NCI-H1092 treated with DMSO at 0.1 percent for 48 hours (cell line): ENCODE measurements at regions not wholly inside any gene's neighbourhood (a gene's known extent, or its start where the extent isn't known, plus 50 kb on each side); places are given as distances from the start of the nearest gene placed in this dataset.
"Not testable (repeated sequence)": the region's sequence is repeated elsewhere in the genome, so short reads cannot be mapped to it uniquely, and the experiment has no call there.

Experiments used
- DNase-seq: peaks from one replicate; lab custom pipeline; 2025; lab: John Stamatoyannopoulos, UW

DNA sequence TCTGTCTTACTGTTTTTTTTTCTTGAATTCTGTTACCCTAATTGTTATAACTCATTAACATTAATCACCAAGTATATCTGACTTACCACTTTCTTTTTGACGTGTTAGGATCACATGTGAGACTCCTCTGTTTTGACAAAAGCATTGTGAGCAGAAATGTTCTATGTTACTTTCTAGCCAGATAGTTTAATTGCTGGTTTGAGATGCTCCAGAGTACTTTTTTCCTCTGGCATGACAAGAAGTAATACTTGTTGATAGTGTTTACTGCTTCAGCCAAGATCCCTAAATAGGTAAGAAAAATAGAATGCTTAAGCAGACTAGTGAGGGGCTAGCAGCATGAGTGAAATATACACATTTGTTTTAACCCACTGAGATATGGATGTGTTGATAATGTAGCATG lies 303.9 kb upstream of the PABPC4L start:
- no peak for DNase-seq

DNA sequence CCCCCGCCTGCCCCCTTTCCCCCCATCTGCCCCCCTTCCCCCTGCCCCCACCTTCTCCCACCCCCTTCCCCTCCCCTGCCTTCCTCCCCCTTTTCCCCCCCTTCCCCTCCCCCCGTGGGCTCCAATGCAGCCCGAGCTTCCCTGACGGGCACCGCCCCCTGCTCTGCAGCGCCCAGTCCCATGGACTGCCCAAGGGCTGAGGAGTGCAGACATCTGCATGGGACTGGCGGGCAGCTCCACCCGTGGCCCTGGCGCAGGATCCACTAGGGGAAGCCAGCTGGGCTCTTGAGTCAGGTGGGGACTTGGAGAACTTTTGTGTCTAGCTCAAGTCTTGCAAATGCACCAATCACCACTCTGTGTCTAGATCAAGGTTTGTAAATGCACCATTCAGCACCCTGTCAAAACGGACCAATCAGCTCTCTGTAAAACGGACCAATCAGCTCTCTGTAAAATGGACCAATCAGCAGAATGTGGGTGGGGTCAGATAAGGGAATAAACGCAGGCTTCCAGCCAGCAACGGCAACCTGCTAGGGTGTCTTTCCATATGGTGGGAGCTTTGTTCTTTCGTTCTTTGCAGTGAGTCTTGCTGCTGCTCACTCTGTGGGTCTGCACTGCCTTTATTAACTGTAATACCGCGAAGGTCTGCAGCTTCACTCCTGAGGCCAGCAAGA lies 300.5 kb upstream of the PABPC4L start:
- DNase-seq = no peak

DNA sequence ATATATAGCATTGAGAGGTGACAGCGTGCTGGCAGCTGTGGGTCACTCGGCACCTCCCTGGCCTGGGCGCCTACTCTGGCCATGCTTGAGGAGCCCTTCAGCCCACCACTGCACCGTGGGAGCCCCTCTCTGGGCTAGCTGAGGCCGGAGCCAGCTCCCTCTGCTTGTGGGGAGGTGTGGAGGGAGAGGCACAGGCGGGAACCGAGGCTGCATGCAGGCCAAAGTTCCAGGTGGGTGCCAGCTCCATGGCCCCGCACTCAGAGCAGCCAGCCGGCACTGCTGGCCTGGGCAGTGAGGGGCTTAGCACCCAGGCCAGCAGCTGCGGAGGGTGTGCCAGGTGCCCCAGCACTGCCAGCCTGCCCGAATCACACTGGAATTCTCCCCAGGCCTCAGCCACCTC lies 299.9 kb upstream of the PABPC4L start:
- not testable (repeated sequence) for DNase-seq

DNA sequence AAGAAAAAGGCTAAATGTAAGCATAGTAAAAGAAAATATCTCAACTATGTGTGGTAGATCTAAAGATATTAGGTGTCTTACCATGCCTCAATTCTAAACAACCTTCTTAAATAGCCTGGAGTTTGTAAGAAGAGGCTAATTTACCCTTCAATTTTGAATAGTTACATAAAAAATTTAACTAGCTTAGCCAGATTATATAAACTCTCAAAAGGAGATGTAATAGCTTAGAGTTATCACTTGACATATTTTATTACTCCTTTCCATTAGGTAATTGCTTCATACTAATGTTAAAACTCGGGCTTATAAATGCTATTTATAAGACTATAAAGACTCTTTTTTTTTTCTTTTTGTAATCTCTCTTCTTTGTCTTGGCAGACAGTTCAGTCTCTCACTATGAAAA lies 297.5 kb upstream of the PABPC4L start:
- DNase-seq = no peak

DNA sequence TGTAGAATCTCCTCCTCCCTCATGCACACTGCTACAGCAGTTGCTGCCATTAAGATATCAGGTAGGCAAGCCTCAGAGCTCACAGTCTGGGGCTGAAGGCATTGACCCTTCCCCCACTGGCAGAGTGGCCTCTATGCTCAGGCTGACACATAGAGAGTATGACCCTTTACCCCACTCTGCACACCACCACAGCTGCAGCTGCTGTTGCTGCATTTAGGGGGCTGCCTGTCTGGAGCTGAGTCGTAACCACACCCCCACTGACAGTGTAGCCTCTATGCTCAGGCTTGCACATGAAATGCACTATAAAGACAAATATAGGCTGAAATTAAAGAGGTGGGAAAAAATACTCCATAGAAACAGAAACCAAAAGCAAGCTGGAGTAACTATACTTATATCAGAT lies 289.3 kb upstream of the PABPC4L start:
- no peak for DNase-seq

DNA sequence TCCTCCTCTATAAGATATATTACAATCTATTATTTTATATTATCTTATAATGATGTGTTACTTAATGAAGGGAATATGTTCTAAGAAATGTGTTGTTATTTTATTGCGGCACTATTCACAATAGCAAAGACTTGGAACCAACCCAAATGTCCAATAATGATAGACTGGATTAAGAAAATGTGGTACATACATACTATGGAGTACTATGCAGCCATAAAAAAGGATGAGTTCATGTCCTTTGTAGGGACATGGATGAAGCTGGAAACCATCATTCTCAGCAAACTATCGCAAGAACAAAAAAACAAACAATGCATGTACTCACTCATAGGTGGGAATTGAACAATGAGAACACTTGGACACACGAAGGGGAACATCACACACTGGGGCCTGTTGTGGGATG lies 281.9 kb upstream of the PABPC4L start:
- DNase-seq = not testable (repeated sequence)

DNA sequence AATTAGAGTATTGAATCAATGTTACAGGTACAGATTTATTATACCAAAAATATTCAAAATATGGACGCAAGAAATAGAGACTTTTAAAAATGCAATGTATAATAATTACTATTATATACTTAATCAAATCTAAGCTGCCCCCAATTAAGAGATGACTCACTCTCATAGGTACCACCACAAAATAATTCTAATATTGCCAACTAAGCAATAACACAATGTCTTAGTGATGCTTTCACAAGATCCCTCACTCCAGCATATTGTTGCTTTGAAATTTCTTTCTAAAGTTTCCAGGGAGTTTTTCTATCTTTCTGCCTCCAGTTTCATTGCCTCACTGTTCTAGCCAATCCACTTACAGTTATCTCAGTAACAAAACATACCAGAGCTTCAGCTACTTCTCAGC lies 270.0 kb upstream of the PABPC4L start:
- DNase-seq = no peak

DNA sequence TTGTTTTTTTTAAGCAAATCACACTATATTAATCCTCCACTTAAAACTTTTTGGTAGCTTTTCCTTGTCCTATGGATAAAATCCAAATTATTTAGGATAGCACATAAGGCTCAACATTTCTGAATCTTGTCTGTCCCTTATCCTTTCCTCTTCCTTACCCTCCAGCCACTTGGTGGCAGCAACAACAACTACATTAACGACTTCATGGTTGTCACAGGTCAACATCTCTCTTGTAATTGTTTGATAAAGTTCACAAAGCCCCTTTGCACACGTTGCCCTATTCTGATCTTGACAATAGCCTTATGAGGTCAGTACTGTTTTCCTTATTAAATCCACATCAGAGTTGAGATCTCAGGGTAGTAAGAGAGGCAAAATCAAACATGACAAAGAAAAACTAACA lies 269.0 kb upstream of the PABPC4L start:
- peak; percentile 41 for DNase-seq

DNA sequence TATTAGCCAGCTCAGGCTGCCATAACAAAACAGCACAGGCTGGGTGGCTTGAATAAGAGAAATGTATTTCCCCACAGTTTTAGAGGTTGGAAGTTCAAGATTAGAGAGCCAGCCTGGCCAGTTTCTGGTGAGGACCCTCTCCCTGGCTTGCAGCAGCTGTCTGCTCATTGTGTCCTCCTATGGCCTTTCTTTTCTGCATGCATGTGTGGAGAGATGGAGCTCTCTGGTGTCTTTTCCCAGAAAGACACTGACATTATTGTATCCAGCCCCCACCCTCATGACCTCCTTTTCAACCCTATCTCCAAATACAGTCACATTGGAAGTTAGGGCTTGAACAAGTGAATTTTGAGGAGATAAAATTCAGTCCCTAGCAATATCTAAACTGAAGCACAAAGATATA lies 263.8 kb upstream of the PABPC4L start:
- DNase-seq = peak; percentile 10

DNA sequence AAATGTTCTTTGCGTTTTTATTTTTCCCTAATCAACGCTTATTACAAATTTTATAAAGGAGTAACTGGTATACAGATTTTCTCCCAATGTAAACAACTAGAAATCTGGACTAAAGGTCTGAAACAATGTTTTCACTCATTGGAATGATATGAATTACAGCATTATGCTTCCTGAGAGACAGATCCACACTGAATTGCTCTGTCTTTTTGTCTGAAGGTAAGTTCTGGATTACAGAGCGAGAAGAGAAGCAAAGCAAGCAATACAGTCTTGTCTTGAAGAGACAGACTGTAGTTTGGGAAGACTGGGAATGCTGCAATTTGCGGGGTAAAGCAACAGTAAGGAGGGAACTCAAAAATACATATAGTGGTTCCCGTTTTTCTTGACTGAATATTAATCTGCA lies 262.2 kb upstream of the PABPC4L start:
- DNase-seq = no peak

DNA sequence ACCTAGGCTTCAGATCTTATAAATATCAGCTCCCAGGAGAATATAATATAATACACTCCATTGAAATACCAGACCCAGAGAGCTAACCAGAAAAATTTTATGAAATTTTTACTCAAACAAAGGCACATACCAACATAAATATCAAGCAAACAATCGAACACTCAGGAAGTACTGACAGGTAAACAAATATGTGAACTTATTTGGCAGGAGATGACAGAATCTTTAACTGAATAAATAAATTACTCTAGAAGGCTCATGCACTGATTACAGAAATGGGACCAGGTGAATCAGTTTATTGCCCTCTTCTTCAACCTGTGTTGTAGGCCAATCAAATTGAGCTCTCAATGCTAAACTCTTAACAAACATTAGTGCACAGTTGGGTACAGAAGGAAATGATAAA lies 225.2 kb upstream of the PABPC4L start:
- DNase-seq = no peak

DNA sequence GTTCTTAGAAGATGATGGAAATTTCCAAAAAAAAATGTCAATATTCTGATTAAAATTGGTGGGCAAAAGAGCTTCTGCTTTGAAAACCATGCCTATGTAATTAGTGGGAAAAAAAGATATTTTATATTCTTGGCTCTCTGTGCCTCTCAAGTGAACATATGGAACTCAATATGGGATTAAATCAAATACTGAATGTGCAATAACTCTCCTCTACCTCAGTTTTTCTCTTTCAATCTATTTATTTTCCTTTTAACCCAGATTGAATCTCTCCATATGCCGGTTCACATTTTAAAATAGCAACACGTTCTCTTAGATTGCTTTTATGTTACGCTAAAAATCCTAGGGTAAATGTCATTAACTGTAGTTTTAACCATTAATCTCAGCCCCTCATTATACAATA lies 224.2 kb upstream of the PABPC4L start:
- no peak for DNase-seq

DNA sequence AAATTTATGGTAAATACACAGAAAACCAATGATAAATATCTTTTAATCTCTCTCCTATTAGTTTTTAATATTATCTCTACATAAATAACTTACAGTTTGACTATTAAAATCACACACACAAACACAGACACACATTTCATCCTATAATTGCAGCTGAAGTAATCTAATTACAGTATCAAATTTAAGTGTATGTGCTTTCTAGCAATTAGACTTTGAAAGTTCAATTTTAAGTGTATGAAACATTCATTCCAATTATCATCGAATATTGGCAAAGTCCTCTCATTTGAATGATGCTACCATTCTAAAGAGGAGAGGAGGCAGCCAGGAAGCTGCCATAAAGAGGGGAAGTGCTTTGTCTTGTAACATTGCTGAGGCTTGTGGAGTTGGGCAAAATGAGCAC lies 221.2 kb upstream of the PABPC4L start:
- DNase-seq = no peak

DNA sequence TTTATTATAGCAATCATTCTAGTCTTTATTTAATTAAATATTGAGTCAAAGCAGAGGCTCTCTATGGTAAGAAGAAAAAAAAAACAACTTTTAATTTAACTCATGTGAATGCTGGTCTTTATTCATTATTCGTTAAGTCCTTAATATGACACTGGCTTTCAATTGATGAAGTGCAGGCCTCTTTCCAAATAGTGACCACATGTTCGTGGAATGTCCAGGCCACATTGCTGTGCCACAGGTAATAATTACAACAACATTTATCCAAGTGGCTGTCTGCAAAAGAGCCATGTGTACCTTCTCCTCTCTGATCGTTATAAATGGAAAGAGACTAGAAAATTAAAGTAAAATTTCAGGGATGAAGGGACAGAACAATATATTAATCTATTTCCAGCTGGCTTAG lies 220.1 kb upstream of the PABPC4L start:
- DNase-seq = no peak

DNA sequence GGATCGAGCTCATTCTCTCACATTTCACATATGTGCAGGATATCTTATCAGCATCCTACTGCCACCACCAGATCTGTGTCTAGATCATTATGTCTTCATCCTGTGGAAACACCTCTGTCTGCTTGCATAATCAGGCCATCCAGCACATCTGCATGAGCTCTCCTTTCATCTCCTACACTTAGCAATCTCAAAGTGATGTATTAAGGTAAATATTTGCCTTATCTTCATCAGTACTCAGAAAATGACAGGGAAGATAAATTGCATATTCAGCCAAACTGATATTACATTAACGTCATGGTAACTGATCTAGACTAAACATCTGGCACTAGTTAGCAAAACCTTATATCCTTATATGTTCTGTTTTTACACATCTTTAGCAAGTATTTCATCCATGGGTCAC lies 207.3 kb upstream of the PABPC4L start:
- DNase-seq = no peak

DNA sequence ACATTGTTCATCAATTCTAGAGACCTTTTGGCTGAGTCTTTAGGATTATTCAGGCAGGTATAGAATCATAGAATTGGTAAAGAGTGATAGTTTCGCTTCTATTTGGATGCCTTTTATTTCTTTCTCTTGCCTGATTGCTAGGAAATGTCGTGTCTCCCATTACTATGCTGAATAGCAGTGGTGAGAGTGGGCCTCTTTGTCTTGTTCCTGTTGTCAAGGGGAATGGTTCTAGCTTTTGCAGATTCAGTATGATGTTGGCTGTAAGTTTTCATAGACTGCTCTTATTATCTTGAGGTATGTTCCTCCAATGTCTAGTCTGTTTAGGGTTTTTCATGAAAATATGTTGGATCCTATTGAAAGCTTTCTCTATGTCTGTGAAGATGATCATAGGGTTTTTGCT lies 200.2 kb upstream of the PABPC4L start:
- DNase-seq = no peak

DNA sequence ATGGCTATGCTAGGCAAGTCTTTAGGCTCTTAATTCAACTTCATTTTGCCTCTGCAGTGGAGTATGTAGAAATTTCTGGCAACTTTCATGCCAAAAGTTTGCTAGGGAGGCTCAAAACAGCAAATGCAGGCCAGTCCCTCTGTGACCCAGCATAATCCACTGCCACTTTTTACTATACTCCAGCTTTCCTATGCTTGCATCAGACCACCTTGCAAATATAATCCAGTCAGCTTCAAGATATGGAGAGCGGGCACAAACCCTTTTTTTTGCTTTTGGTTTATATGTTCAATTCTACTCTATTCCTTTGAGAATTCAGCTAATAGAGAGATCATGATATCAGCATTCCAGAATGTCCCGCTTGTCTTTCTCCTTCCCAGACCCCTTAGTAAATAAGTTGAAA lies 192.0 kb upstream of the PABPC4L start:
- no peak for DNase-seq

DNA sequence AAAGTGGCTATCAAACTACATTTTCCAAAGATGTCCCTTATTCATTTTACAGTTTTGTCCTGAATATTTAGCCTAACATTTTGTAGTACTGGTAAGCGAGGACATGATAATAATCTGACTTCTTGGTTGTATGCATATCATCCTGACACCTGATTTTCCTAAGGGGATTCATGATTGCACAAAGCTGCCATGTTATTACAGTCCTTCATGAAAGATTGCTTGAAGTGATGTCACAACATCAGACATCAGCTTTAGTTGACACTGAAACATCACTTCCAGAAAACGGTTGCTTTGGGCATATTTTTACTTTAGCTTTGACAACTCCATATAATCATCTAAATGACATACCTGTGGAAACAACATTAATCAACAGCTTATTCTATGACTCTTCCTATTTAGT lies 188.7 kb upstream of the PABPC4L start:
- no peak for DNase-seq

DNA sequence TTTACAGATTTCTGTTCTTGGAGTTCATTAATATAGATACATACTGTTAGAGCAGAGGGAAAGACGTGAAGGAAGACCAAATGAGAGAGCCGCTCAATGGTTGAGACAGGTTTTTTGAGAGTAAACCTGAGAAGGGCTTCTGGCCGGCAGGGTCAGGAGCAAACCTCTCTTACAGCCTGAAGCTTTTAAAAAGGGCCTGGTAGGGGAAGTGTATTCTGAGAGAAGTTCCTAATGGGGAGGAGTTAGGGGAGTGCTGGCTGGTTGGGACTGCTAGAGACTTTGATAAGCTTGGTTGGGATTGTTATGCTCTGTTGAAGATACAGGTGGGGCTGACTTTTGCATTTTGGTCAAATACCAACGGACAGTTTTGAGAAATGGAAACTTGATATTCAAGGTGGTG lies 186.8 kb upstream of the PABPC4L start:
- no peak for DNase-seq

DNA sequence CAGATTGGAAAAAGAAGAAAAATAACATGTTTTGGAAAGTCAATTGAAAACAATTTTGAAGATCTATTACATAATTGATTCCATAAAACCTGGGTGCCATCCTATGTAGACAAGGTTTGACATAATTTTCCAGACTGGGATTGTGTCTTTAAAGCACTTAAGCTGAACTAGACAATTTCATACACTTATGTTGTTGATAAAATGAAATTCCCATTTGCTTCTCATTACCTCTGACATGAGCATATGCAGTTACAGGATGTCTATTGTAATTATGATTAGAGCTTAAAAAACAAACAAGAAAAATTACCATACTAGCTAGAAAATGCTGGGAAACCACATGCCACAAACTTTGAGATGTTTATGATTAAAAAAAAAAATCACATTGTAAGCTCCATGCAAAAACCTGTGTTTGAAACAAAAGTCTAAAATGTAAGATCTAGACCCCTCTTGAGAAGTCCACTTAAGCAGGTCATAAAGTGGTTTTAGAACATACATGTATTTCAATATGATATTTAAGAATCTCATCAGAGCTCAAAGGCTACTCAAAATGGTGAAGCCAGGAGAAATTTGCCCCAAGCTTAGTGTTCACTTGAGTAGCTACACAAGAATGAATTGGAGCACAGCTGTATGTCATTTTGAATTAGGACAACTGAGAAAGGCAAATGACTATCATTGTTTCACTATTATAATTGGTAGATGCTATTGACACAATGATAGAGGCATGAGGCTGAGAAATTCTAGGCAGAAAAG lies 181.1 kb upstream of the PABPC4L start:
- no peak for DNase-seq

DNA sequence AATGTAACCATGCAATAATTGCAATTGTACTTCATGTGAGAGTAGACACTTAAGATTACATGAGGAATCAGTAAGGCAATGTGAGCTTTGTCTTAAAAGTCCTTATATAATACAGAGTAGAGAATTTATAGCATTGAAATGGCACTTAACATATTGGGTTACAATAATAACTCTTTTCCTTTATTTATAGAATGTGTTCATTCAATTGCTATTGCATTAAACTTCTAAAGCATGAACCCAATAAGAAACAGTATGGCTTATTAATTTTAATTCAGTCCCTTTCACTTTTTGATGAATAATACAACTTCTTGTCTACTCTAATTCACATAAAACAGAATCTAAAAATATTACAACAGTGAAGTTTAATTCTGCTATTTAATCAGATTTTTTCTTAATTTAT lies 174.2 kb upstream of the PABPC4L start:
- no peak for DNase-seq

DNA sequence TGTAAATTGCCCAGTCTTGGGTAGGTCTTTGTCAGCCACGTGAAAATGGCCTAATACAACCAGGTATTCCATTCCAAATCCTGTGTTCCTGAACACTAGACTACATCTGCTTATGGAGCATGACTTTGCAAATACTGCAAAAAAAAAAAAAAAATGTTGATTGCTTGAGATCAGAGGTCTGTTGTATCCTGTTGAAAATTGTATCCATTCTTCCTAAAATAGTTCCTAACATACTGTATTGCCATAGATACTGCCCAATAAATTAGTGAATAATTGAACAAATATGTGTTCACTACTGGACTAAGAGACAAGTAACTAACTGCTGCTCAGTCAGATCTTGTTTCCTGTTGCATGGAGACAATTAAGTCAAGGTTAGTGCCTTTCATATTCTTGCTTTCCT lies 164.3 kb upstream of the PABPC4L start:
- no peak for DNase-seq

DNA sequence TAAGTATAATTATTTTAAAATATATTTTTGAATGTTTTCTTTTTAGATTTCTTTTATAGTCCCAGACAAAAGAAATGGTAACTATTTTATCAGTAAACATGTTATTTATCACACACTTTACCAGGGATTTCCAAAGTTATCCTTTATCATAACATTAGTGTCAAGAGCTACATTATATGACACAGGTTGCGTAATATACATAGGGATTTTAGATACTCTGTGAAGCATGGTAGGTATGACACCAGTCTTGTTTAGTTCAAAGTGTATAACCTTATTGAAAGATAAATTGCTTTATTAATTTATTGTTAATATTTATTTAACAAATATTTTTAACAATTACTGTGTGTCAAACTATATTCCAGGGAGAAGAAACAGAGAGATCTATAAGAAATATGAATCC lies 163.3 kb upstream of the PABPC4L start:
- no peak for DNase-seq

DNA sequence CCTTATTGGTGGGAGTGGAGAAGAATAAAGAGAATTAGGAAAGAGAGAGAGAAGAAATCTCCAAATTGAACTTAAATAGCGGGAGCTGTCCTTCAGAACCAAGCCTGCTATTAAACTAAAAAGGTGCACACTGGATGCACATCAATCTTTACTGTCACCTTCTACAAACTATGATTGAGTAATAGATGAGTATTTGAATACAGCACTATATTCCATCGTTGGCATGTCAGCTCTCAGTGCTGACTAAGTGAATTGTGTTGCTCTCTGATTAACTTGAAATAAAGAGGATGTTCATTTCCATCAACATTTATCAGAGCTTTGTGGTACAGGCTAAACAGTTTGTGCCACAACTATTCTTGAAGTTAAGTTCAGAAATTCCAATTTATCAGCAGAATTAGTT lies 143.7 kb upstream of the PABPC4L start:
- DNase-seq = no peak
